NOMO-1 (cell line): ENCODE measurements at regions not wholly inside any gene's neighbourhood (a gene's known extent, or its start where the extent isn't known, plus 50 kb on each side); places are given as distances from the start of the nearest gene placed in this dataset.

Source experiments
- DNase-seq, 2 experiments: peaks; one replicate each; lab custom pipeline; 2025; ENCODE audit not compliant: unreplicated experiment in 2 of 2; lab: John Stamatoyannopoulos, UW

- DNase-seq, result peak; percentile 87
Measured at GRCh38 chr15:72838311-72838731, 54.8 kb upstream of the ADPGK start.

- no peak for DNase-seq
Measured at GRCh38 chr15:72836676-72837330, 53.2 kb upstream of the ADPGK start.

GRCh38 chr15:72835294-72835890, 51.8 kb upstream of the ADPGK start:
- no peak for DNase-seq

GRCh38 chr15:72833561-72833960, 50.0 kb upstream of the ADPGK start:
- DNase-seq, result no peak
